ENCODE measurements at regions not wholly inside any gene's neighbourhood (a gene's known extent, or its start where the extent isn't known, plus 50 kb on each side); places are given as distances from the start of the nearest gene placed in this dataset.

GRCh38 chr21:18894387-18894786 is 490.8 kb upstream of the TMPRSS15 start:
- TF ChIP-seq CTCF (IDR thresholded peaks at IDR 0.05; ENCODE audit: low read length) (no peak), EZH2 (optimal IDR thresholded peaks at IDR 0.05; ENCODE audit: low read depth, low read length) (no peak)

All from MM.1S (cell line).